ENCODE measurements at regions not wholly inside any gene's neighbourhood (a gene's known extent, or its start where the extent isn't known, plus 50 kb on each side); places are given as distances from the start of the nearest gene placed in this dataset.

GRCh38 chr16:21523411-21524067 lies 75.8 kb upstream of the METTL9 start:
- no peak for TF ChIP-seq EP300 (conservative IDR thresholded peaks at IDR 0.05; ENCODE audit: poor library complexity, severe bottlenecking)
- no peak for TF ChIP-seq REST (IDR thresholded peaks at IDR 0.05; ENCODE audit: borderline replicate concordance)
- no peak for TF ChIP-seq SMC3 (conservative IDR thresholded peaks at IDR 0.05; ENCODE audit: poor library complexity)
- TF ChIP-seq, protein P1, sequence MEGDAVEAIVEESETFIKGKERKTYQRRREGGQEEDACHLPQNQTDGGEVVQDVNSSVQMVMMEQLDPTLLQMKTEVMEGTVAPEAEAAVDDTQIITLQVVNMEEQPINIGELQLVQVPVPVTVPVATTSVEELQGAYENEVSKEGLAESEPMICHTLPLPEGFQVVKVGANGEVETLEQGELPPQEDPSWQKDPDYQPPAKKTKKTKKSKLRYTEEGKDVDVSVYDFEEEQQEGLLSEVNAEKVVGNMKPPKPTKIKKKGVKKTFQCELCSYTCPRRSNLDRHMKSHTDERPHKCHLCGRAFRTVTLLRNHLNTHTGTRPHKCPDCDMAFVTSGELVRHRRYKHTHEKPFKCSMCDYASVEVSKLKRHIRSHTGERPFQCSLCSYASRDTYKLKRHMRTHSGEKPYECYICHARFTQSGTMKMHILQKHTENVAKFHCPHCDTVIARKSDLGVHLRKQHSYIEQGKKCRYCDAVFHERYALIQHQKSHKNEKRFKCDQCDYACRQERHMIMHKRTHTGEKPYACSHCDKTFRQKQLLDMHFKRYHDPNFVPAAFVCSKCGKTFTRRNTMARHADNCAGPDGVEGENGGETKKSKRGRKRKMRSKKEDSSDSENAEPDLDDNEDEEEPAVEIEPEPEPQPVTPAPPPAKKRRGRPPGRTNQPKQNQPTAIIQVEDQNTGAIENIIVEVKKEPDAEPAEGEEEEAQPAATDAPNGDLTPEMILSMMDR (IDR thresholded peaks at IDR 0.05; ENCODE audit: poor library complexity, severe bottlenecking) = no peak
- no peak for TF ChIP-seq EZH2 (IDR thresholded peaks at IDR 0.05; ENCODE audit: borderline replicate concordance, insufficient read depth, low read length, poor library complexity, severe bottlenecking)
- TF ChIP-seq POLR2AphosphoS5 (IDR thresholded peaks at IDR 0.05) = no peak
- TF ChIP-seq TAF1 (IDR thresholded peaks at IDR 0.05; ENCODE audit: low read depth) = no peak
- no peak for TF ChIP-seq MXI1 (conservative IDR thresholded peaks at IDR 0.05; ENCODE audit: poor library complexity, severe bottlenecking)
